Medulla oblongata (tissue), 1 donor: ENCODE measurements at regions not wholly inside any gene's neighbourhood (a gene's known extent, or its start where the extent isn't known, plus 50 kb on each side); places are given as distances from the start of the nearest gene placed in this dataset.
"Not testable (repeated sequence)": the region's sequence is repeated elsewhere in the genome, so short reads cannot be mapped to it uniquely, and the experiment has no call there.

ENCODE experiments used
- DNase-seq: peaks from one replicate; pipeline ENCODE4 v3.0.0-alpha.2; 2015; ENCODE audit errors: extremely low spot score

DNA sequence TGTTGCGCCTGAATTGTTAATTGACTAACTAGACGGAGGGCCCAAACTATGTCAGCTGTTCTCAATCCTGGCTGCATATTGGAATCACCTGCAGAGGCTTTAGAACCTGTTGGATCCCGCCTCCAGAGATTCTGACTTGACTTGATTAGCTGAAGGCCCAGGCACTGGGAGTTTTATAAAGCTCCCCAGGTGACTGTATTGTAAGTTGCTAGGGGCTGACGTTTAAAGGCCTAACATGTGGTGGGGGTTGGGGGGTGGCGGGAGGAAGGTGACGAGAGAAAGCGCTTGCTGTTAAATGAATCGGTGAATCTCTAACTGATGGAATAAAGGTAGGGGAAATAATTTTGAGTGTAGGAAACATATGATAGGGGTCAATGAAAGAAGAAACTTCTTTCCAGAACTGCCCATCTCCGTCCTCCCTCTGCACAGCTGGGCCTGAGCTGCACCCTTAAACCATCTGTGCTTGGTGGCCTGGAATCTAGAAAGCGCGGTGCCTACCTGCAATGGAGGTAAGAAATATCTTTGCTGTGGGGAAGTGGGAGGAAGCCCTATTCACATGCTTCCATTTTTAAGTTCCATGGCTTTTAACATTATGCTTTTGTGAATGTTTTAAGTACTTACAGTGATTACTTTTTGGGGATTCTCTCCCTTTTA is 225.0 kb upstream of the FAM3C start:
- no peak for DNase-seq

GRCh38 chr7:121620206-121620605 is 224.1 kb upstream of the FAM3C start:
- no peak for DNase-seq

DNA sequence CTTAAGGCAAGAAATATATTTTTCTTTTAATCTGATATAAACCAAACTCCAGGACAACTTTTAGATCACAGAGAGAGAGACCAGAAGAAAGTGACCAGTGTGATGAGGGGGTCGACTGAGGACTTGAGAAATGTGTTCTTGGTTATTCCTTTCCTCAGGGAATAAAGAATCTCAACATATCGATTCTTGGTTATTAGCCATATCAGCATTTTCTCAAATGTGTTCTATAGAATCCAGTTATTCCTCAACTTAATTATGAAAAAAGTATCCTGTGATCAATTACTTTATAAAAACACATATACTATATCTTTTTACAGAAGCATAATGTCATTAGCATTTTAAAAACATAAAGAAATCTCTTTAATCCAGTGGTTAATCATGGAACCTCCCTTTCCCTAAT is 222.1 kb upstream of the FAM3C start:
- DNase-seq, result no peak

DNA sequence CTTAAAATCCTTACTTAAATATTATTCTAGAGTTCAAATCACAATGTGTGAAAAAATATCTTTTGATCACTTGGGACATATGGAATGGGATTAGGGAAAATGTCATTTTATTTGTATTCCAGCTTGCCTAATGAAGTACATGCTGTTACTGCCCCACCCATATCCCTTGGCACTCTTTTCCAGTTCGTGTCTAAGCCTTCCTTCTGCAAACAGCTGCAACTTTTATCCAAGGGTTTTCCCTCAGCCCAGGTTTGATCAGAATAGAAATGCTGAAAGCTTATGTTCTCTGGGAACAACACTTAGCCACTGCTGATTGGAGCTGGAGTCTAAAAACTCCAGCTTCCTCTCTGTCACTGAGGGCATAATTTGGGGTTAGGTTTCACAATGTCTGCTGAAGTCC is 214.1 kb upstream of the FAM3C start:
- no peak for DNase-seq

DNA sequence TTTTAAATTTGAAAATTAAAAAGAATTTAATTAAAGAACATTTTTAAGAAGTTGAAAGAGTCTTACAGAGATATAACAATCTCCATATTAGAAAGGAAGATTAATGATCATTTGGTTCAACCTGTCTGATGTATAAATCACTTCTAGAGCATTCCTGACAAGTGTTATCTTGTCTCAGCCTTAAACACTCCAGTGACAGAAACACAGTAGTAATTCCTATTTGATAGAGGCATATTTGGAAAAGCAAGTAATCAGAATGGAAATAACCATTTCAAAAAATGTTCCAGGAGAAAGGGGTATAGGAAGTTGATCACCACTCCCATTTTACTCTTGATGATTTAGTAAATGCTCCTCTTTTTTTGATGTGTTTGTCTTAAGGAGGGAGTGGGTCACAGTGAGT is 213.1 kb upstream of the FAM3C start:
- no peak for DNase-seq

DNA sequence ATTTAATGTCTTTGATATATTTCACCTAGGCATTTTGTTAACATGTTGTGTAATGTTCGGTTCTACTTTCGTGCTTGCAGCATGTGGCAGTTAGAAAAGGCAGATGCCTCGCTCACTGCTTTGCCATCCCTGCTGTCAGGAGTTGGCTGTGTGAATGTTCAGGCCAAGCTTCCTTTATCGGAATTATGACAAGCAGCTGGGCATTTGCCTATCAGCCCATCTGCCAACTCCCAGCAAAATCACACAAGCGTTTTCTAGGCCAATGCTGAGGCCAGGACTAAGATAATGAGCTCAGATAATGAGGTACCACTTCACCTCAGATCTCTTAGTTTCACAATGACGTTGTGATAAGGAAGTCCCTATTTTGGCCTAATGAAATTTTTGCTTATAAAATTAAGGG is 212.7 kb upstream of the FAM3C start:
- DNase-seq, result no peak

- DNase-seq, result not testable (repeated sequence)
Measured at GRCh38 chr7:121608183-121608582, 212.1 kb upstream of the FAM3C start.

GRCh38 chr7:121605317-121605680 is 209.2 kb upstream of the FAM3C start:
- DNase-seq, result no peak

DNA sequence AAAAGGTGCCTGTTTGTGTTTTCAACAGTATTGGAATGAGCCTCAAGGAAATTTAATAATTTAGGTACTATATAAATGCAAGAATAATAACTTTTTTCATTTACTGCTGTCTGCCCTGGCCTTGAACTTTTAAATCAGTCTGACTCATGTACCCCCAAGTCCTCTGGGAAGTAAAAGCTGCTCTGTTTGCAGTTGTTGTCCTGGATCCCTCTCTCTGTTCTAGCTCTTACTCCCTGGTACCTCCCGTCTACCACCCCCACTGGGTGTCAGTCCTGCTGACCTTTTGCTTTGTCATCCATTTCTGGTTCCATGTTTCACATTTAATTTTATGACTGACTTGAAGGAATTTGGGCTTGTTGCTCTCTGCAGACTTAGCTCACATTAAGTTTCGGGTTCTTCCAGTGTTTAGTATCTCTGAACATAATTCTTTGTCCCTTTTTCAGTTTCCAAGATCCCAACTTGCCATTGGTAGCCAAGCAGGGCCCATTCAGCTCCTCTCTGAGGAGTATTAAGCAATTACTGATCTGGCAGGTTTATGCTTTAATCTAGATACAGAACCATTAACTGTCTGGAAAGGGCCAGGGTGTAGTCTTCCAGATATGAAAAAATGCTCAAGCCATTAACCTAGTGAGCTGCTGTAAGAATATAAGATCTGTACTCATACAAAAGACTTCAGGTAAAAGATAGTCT is 208.7 kb upstream of the FAM3C start:
- no peak for DNase-seq

- no peak for DNase-seq
Measured at GRCh38 chr7:121603886-121604285, 207.8 kb upstream of the FAM3C start.

DNA sequence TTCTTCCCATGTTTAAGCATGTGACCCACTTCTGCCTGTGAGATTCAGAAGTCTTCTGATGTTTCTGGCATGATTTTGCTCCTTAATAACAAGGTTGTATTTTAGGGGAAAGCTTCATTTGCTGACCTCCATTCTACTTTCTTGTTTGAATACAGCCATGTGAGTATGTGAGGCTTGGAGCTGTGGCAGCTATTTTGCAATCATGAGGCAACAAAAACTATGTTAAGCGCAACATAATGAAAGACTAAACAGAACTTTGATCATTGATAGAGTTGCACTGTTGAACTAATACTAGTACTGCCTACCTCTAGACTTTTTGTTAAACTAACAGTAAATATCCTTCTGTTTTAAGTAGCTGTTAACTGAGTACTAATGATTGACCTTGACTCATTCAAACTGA is 203.8 kb upstream of the FAM3C start:
- DNase-seq, result no peak

GRCh38 chr7:121595758-121596696 is 199.9 kb upstream of the FAM3C start:
- no peak for DNase-seq

DNA sequence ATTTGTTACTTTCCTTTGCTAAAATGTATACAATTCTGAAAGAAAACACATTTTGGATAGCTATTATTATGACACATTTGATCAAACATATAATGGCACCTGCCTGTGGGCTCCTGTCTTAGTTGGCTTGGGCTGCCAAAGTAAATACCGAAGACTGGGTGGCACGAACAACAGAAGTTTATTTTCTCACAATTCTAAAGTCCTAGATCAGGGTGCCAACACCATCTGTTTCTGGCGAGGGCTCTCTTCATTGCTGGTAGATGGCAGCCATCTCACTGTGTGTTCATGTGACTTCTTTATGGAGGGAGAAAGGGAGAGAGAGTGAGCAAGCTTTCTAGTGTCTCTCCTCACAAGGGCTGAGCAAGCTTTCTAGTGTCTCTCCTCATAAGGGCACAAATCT is 195.8 kb upstream of the FAM3C start:
- DNase-seq, result no peak

DNA sequence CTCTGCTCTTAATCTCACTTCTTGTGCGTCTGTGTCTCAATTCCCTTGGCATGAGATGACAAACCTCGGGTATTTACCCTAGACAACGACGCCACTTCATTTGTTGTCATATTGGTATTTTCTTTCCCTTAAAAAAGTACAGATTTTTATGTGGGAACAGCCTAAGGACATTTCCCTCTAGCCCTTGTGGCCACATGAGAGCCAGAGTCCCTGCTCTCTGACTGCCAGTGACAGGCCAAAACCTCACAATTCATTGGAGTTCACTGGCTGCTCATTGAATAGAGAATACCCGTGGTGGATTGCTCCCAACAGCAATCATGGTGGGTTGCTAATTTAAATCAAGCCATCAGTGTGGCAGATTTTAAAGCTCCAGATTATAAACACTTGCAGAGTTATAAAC is 191.3 kb upstream of the FAM3C start:
- no peak for DNase-seq

DNA sequence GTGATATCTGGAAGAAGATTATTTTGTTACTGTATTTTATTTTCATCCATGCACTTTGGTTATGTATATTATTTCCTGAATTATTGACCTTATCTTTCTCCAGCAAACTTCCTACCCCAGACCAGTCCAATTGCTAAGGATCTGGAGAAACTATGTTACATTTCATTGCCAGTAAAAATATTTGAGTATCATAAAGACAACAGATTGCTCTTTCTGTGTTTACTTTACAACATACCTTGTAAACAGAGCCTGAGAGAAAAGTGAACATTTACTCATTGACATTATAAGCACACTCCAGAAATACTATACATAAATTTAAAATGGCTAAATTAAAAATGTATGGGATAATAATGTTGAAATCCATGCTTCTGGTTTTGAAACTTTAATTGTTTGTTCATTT is 186.2 kb upstream of the FAM3C start:
- DNase-seq, result no peak

- DNase-seq, result no peak
Measured at GRCh38 chr7:121579639-121580038, 183.5 kb upstream of the FAM3C start.

- DNase-seq, result no peak
Measured at GRCh38 chr7:121578669-121579068, 182.6 kb upstream of the FAM3C start.

GRCh38 chr7:121576148-121576917 is 180.2 kb upstream of the FAM3C start:
- no peak for DNase-seq

- DNase-seq, result no peak
Measured at GRCh38 chr7:121575194-121575765, 179.2 kb upstream of the FAM3C start.

DNA sequence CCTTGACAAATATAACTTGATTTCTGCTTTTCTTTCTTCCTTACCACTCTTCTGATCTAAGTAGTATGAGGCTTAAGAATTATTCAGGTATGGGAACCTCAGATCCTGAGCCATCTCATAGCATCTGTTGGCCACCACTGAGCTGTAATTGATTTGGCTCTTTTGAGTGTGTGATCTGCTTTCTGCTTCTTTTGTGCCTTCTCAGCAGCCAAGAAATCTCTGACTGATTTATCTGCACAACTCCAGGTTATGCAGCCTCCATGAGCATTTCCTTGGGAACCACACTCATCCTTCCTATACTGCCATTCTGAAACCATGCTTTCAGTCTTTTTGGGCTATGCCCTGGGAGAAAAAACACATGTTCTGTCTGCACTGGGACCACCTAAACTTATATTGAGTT is 178.0 kb upstream of the FAM3C start:
- no peak for DNase-seq

DNA sequence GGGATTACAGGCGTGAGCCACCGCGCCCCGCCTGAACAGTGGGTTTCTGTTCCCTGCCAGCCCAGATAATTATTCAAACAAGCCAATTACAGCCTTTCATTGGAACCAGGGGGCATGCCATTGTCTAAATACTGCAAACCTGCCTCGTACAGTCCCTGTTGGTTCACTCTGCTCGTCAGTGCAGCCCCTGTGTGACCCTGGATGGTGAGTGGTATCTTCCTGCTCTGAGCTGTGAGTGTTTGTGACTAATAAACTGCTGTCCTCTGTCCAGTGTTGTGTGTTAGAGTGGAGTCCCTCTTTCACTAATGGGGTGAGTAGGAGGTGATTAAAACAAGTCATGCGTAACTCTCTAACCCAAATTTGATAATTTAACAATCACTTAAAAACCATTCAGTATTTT is 176.5 kb upstream of the FAM3C start:
- DNase-seq, result no peak

DNA sequence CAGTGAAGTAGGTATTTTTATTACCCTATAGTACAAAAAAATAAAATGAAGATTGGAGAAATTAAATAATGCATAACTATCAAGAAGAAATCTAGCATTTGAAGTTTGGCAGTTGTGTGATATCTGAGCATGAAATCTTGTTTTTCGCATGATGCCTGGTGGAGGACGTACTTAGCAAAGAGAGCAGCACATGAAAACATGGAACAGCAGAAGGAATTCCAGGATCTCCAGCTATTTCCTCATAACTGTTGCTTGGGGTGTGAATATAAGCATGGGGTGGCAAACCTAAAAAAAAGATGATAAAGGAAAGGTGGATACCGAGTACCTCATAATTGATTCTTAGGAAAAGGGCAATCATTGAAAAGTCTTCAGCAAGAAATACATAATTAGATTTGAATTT is 174.3 kb upstream of the FAM3C start:
- no peak for DNase-seq
